CD4-positive, alpha-beta T cell (primary cell): ENCODE measurements at regions not wholly inside any gene's neighbourhood (a gene's known extent, or its start where the extent isn't known, plus 50 kb on each side); places are given as distances from the start of the nearest gene placed in this dataset.

Experiments
- ATAC-seq: fragments of 200-7000 bp; cut with Tn5 transposase; one replicate; pipeline ENCODE4 v1.10.0; 2022; ENCODE audit warnings: mild to moderate bottlenecking; ENCODE audit not compliant: poor library complexity
- CTCF ChIA-PET: fragments of 350-600 bp; sonication (Branson Sonifier 250); formaldehyde crosslinking; loops from one replicate; lab custom pipeline; 2021; ENCODE audit warnings: antibody characterized with exemption, inconsistent platforms; lab: Charles Lee
- POLR2A ChIA-PET: fragments of 350-600 bp; sonication (Branson Sonifier 250); formaldehyde crosslinking; loops from one replicate; lab custom pipeline; 2021; ENCODE audit warnings: antibody characterized with exemption, inconsistent platforms; lab: Charles Lee
- DNase-seq, 14 experiments: peaks; one replicate each; pipeline ENCODE4 v3.0.0-alpha.2; 2013 to 2020; ENCODE audit warnings: mixed read lengths in 2 of 14
- H3K27ac ChIP-seq, 2 donors: one replicate each; pipeline versions ENCODE4 v1.5.1 to v1.7.0; 2013; ENCODE audit warnings: low read length in 2 of 2, low read depth in 1 of 2, mild to moderate bottlenecking in 1 of 2
- H3K27me3 ChIP-seq, 2 experiments: 1 replicate in 1 of 2; 2 replicates in 1 of 2; pipeline versions ENCODE4 v1.6.1 to v1.7.0; 2013; ENCODE audit warnings: low read length in 2 of 2, control low read depth in 1 of 2, mild to moderate bottlenecking in 1 of 2, moderate library complexity in 1 of 2; ENCODE audit not compliant: insufficient read depth in 2 of 2, control insufficient read depth in 1 of 2
- H3K36me3 ChIP-seq: one replicate; pipeline ENCODE4 v1.6.1; 2013; ENCODE audit warnings: low read length, control low read depth; ENCODE audit not compliant: insufficient read depth
- H3K4me1 ChIP-seq: one replicate; pipeline ENCODE4 v1.6.1; 2013; ENCODE audit warnings: low read length, control low read depth; ENCODE audit not compliant: insufficient read depth
- H3K4me3 ChIP-seq: one replicate; pipeline ENCODE4 v1.5.1; 2013; ENCODE audit warnings: mild to moderate bottlenecking, low read length, moderate library complexity
- H3K9me3 ChIP-seq, 2 experiments: 1 replicate in 1 of 2; 2 replicates in 1 of 2; pipeline versions ENCODE4 v1.6.1 to v1.7.0; 2013; ENCODE audit warnings: low read length in 2 of 2, mild to moderate bottlenecking in 2 of 2, control low read depth in 1 of 2, moderate library complexity in 1 of 2; ENCODE audit not compliant: control insufficient read depth in 1 of 2, insufficient read depth in 1 of 2
- H3K27ac Mint-ChIP-seq: one replicate; pipeline ENCODE4 v1.8.0; 2020; ENCODE audit warnings: mixed read lengths
- H3K27me3 Mint-ChIP-seq: one replicate; pipeline ENCODE4 v1.8.0; 2021; ENCODE audit warnings: mixed read lengths
- H3K36me3 Mint-ChIP-seq: one replicate; pipeline ENCODE4 v1.8.0; 2021; ENCODE audit warnings: low read depth, mixed read lengths
- H3K4me1 Mint-ChIP-seq: one replicate; pipeline ENCODE4 v1.8.0; 2021; ENCODE audit warnings: low read depth, mixed read lengths
- H3K4me3 Mint-ChIP-seq: one replicate; pipeline ENCODE4 v1.8.0; 2020; ENCODE audit warnings: mild to moderate bottlenecking, mixed read lengths
- H3K9me3 Mint-ChIP-seq: one replicate; pipeline ENCODE4 v1.8.0; 2020; ENCODE audit warnings: mixed read lengths
- intact Hi-C, 2 experiments: fragments of 100-400 bp; cut with DNase I in 1 of 2; cut with micrococcal nuclease in 1 of 2; formaldehyde crosslinking; loops; one replicate each; pipeline versions ENCODE4 v1.15.1 to v1.9.0; 2023 to 2025; cut with DNase I, micrococcal nuclease
- TF ChIP-seq, protein P1 (sequence below): fragments of 200-600 bp; IDR thresholded peaks from one replicate; pipeline ENCODE4 v1.8.0; 2022; ENCODE audit warnings: antibody characterized with exemption, mild to moderate bottlenecking

DNA sequence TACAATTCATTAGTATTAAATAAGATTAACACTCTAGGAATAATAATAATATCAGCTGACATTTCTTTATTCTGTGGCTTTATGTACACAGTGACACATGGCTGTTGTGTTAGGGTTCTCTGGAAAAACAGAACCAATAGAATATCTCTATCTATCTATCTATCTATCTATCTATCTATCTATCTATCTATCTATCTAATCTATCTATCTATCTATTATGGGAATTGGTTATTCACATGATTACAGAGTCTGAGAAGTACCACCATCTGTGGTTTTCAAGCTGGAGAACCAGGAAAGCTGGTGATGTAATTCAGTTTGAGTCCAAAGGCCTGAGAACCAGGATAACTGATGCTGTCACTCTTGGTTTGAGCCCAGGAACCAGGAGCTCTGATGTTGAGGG is 194.1 kb upstream of the MTPN start:
- H3K4me1 ChIP-seq = no peaks in the 10 kb centered on the region
- H3K27me3 Mint-ChIP-seq = no peaks in the 10 kb centered on the region
- no peaks in the 10 kb centered on the region for H3K27me3 ChIP-seq
- no peaks in the 10 kb centered on the region for H3K9me3 ChIP-seq
- POLR2A ChIA-PET = no interaction called here
- H3K4me3 ChIP-seq = no peak overlapping the region
- intact Hi-C loops = no loop called here
- H3K36me3 ChIP-seq = no peaks in the 10 kb centered on the region
- DNase-seq = no peak
- no peaks in the 10 kb centered on the region for H3K4me1 Mint-ChIP-seq
- TF ChIP-seq, protein P1, sequence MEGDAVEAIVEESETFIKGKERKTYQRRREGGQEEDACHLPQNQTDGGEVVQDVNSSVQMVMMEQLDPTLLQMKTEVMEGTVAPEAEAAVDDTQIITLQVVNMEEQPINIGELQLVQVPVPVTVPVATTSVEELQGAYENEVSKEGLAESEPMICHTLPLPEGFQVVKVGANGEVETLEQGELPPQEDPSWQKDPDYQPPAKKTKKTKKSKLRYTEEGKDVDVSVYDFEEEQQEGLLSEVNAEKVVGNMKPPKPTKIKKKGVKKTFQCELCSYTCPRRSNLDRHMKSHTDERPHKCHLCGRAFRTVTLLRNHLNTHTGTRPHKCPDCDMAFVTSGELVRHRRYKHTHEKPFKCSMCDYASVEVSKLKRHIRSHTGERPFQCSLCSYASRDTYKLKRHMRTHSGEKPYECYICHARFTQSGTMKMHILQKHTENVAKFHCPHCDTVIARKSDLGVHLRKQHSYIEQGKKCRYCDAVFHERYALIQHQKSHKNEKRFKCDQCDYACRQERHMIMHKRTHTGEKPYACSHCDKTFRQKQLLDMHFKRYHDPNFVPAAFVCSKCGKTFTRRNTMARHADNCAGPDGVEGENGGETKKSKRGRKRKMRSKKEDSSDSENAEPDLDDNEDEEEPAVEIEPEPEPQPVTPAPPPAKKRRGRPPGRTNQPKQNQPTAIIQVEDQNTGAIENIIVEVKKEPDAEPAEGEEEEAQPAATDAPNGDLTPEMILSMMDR = no peak
- H3K36me3 Mint-ChIP-seq = no peaks in the 10 kb centered on the region
- CTCF ChIA-PET = no interaction called here
- no peak overlapping the region for H3K4me3 Mint-ChIP-seq
- ATAC-seq = no peak
- no peaks in the 10 kb centered on the region for H3K9me3 Mint-ChIP-seq
- no peak overlapping the region for H3K27ac Mint-ChIP-seq
- H3K27ac ChIP-seq = no peak overlapping the region

DNA sequence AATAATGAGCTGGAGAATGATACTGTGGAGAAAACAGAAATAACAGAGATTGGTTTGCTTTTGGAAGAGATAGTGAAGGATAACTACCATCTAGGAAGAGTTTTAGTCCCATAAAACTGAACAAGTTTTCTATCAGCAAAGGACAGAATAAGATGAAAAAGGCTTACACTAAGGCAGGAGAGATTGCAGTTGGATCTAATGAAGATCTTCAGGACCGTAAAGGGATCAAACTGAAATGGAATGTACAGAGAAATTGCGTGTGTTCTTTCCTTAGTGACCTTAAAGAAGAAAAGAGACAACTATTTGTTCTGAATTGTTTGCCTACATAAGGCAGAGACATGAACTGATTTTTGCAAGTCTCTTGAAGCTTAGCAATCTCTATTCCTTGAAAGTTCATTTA is 191.7 kb upstream of the MTPN start:
- Histone ChIP-seq H3K36me3 (no peaks in the 10 kb centered on the region), H3K4me1 (no peaks in the 10 kb centered on the region), H3K27ac (no peak overlapping the region), H3K27me3 (no peaks in the 10 kb centered on the region), H3K9me3 (no peaks in the 10 kb centered on the region), H3K4me3 (no peak overlapping the region)
- Mint-ChIP-seq H3K4me1 (no peaks in the 10 kb centered on the region), H3K9me3 (no peaks in the 10 kb centered on the region), H3K27me3 (no peaks in the 10 kb centered on the region), H3K36me3 (no peaks in the 10 kb centered on the region), H3K4me3 (no peak overlapping the region), H3K27ac (no peak overlapping the region)
- CTCF ChIA-PET = no interaction called here
- DNase-seq (no peak), ATAC-seq (no peak)
- intact Hi-C loops = no loop called here
- TF ChIP-seq, protein P1 = no peak
- POLR2A ChIA-PET = no interaction called here

DNA sequence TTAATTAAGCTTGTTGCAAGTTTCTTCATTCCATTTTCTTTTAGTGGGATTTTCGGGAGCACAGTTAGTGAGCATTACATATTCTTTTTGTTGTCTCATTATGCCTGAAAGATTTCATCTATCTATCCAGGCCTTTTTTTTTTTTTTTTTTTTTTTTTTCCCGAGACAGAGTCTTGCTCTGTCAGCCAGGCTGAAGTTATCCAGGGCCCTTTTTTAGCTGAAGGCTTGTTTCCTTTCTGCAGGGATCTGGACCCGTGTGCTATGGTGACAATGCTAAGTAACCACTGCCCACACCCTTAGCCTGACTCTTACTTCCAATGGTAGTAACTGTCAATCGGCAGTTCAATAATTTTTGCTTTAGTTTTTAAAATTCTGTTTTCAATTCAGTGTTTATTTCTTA is 190.8 kb upstream of the MTPN start:
- ATAC-seq = no peak
- Histone ChIP-seq H3K36me3 (no peaks in the 10 kb centered on the region), H3K9me3 (no peaks in the 10 kb centered on the region), H3K27ac (no peak overlapping the region), H3K4me1 (no peaks in the 10 kb centered on the region), H3K4me3 (no peak overlapping the region), H3K27me3 (no peaks in the 10 kb centered on the region)
- Mint-ChIP-seq H3K27ac (no peak overlapping the region), H3K9me3 (no peaks in the 10 kb centered on the region), H3K4me1 (no peaks in the 10 kb centered on the region), H3K27me3 (no peaks in the 10 kb centered on the region), H3K36me3 (no peaks in the 10 kb centered on the region), H3K4me3 (no peak overlapping the region)
- intact Hi-C loops = no loop called here
- TF ChIP-seq, protein P1 = no peak
- POLR2A ChIA-PET = no interaction called here
- CTCF ChIA-PET = no interaction called here
- no peak for DNase-seq
